ENCODE measurements at regions not wholly inside any gene's neighbourhood (a gene's known extent, or its start where the extent isn't known, plus 50 kb on each side); places are given as distances from the start of the nearest gene placed in this dataset.

DNA sequence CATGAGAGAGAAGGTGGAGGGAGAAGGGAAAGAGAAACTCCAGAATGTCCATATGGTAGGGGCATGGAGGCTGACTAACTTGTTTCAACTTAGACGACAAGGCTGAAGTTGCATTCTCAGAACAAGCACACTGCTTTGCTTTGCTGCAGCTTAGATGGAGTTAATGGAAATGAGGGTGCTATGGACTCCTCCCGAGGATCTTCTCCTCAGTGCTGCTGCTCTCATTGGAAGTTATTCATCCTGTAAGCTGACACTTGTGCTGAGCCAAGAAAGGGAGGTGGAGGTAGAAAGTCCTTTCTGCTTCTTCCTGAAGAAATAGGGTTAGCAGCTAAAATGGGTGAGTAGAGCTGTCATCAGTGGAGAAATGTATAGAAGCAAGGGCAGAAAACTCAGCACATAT is 215.3 kb downstream of the SEC16B start:
- Histone ChIP-seq H2BK5ac (ENCODE audit: low read depth, low read length, poor library complexity, severe bottlenecking) (no peak overlapping the region), H3K9me1 (ENCODE audit: insufficient read depth, low read length) (no peaks in the 10 kb centered on the region), H2BK120ac (ENCODE audit: low read depth, low read length) (no peak overlapping the region), H3K27ac (ENCODE audit: insufficient read depth, low read length) (no peak overlapping the region), H3K4me1 (ENCODE audit: control insufficient read depth, insufficient read depth, low read length) (no peaks in the 10 kb centered on the region), H3K56ac (ENCODE audit: extremely low read depth, insufficient read depth, low read length) (no peak overlapping the region), H3K9me3 (ENCODE audit: control insufficient read depth, insufficient read depth, low read length) (no peaks in the 10 kb centered on the region), H2BK15ac (ENCODE audit: low read depth, low read length) (no peak overlapping the region), H3K4me3 (ENCODE audit: insufficient read depth, low read depth, low read length) (no peak overlapping the region), H4K8ac (ENCODE audit: low read depth in 2 of 2, low read length in 2 of 2) (no peak overlapping the region), H2AFZ (replicated peaks; ENCODE audit: low read length, poor library complexity) (no peak overlapping the region), H3K27me3 (ENCODE audit: control insufficient read depth, insufficient read depth, low read length) (0 out of 2 replicates have a peak, but pooled peaks cover 2% of the 10 kb centered on the region), H2AK9ac (replicated peaks; ENCODE audit: low read depth, low read length, poor library complexity) (no peak overlapping the region), H4K20me1 (ENCODE audit: insufficient read depth, low read length) (no peaks in the 10 kb centered on the region), H2BK20ac (ENCODE audit: low read depth, low read length) (no peak overlapping the region), H3K9ac (ENCODE audit: low read depth, low read length) (no peak overlapping the region), H4K91ac (ENCODE audit: insufficient read depth, low read depth, low read length) (no peak overlapping the region), H3K23ac (ENCODE audit: low read depth, low read length) (no peak overlapping the region), H3K4ac (ENCODE audit: low read depth, low read length) (no peak overlapping the region), H3K14ac (replicated peaks; ENCODE audit: low read depth, low read length) (no peak overlapping the region), H3K79me1 (ENCODE audit: low read depth in 1 of 2, low read length in 2 of 2) (no peaks in the 10 kb centered on the region), H3K18ac (ENCODE audit: low read depth, low read length) (no peak overlapping the region), H2AK5ac (ENCODE audit: low read depth, low read length) (no peak overlapping the region), H3K36me3 (ENCODE audit: control insufficient read depth, insufficient read depth, low read length) (no peaks in the 10 kb centered on the region), H4K5ac (ENCODE audit: low read depth, low read length) (no peak overlapping the region), H3K4me2 (ENCODE audit: low read depth, low read length) (no peak overlapping the region)
- dilution Hi-C loops (cut with HindIII; ENCODE audit: low sequenced_read_pairs, unreplicated experiment) (no loop called here), intact Hi-C loops (cut with micrococcal nuclease) (no loop called here), in situ Hi-C loops (cut with MboI; ENCODE audit: low sequenced_read_pairs) (no loop called here)
- TF ChIP-seq, protein P1, sequence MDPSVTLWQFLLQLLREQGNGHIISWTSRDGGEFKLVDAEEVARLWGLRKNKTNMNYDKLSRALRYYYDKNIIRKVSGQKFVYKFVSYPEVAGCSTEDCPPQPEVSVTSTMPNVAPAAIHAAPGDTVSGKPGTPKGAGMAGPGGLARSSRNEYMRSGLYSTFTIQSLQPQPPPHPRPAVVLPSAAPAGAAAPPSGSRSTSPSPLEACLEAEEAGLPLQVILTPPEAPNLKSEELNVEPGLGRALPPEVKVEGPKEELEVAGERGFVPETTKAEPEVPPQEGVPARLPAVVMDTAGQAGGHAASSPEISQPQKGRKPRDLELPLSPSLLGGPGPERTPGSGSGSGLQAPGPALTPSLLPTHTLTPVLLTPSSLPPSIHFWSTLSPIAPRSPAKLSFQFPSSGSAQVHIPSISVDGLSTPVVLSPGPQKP (IDR thresholded peaks at IDR 0.05; ENCODE audit: borderline replicate concordance, low read depth, low read length), result no peak
- TF ChIP-seq POLR2A (IDR thresholded peaks at IDR 0.05; ENCODE audit: low read depth, low read length) (no peak), BHLHE40 (IDR thresholded peaks at IDR 0.05; ENCODE audit: low read depth, low read length) (no peak)
- CTCF ChIA-PET, result no interaction called here
- ATAC-seq (ENCODE audit: low read depth) (no peak), DNase-seq (no peak)
- BruUV-seq (replicated peaks), result no TSS peak
- POLR2A ChIA-PET (ENCODE audit: unreplicated experiment), result no interaction called here
- WGBS, 2 experiments (ENCODE audit: extremely low coverage in 2 of 2, insufficient read length in 1 of 2), result 60% methylated on average over 1 of the region's 2 CpGs; no CpG with 5 or more reads in 1 of the 2 experiments
